K562 (cell line): ENCODE measurements at regions not wholly inside any gene's neighbourhood (a gene's known extent, or its start where the extent isn't known, plus 50 kb on each side); places are given as distances from the start of the nearest gene placed in this dataset.

Source experiments
- ATAC-seq: fragments of 200-7000 bp; cut with Tn5 transposase; 3 replicates; pipeline ENCODE4 v1.9.1; 2020; ENCODE audit warnings: moderate library complexity
- BruUV-seq: library from RNA; stranded (reverse); fragments of 400-500 nt; replicated peaks from 2 replicates; lab custom pipeline; 2021; lab: Mats Ljungman, UMichigan
- CTCF ChIA-PET: fragments of 300-600 bp; formaldehyde crosslinking; extraction: SDS; loops from one replicate; lab custom pipeline; 2021; ENCODE audit warnings: low intra/inter-chr PET ratio; lab: Yijun Ruan, JAX
- POLR2A ChIA-PET: fragments of 300-600, 350-650 bp; sonication (Branson Sonifier 250); formaldehyde crosslinking; extraction: SDS; loops from one replicate; lab custom pipeline; 2021; ENCODE audit warnings: antibody characterized with exemption, inconsistent platforms; lab: Yijun Ruan, JAX
- DNase-seq, 4 experiments: peaks; one replicate each; pipeline versions ENCODE4 v3.0.0 to v3.0.0-alpha.2; 2011 to 2018; ENCODE audit warnings: low spot score in 3 of 4, mixed read lengths in 3 of 4; ENCODE audit errors: extremely low read depth in 1 of 4
- FAIRE-seq: peaks from 2 replicates; lab custom pipeline; 2011; peaks lifted over from hg19 to GRCh38; lab: Jason Lieb, UNC
- H2AFZ ChIP-seq: 2 replicates; pipeline ENCODE4 v1.6.0; 2011; ENCODE audit warnings: low read depth, low read length, control low read depth, inconsistent platforms
- H3K27ac ChIP-seq: fragments of 200-600 bp; 3 replicates; pipeline ENCODE4 v1.8.0; 2011; ENCODE audit warnings: low read depth, mild to moderate bottlenecking, control low read depth, inconsistent platforms, low read length, moderate library complexity, mixed read lengths; ENCODE audit errors: extremely low read depth
- H3K27me3 ChIP-seq, 2 experiments: fragments of 300-600 bp in 1 of 2; 2 replicates in 1 of 2; 3 replicates in 1 of 2; pipeline versions ENCODE4 v1.6.0 to v1.8.0; 2011; ENCODE audit warnings: inconsistent platforms in 2 of 2, low read length in 2 of 2, mild to moderate bottlenecking in 1 of 2, mixed read lengths in 1 of 2, moderate library complexity in 1 of 2; ENCODE audit not compliant: control insufficient read depth in 2 of 2, insufficient read depth in 2 of 2
- H3K36me3 ChIP-seq: fragments of 300-600 bp; 3 replicates; pipeline ENCODE4 v1.8.0; 2011; ENCODE audit warnings: mild to moderate bottlenecking, low read length, inconsistent platforms; ENCODE audit not compliant: control insufficient read depth, insufficient read depth
- H3K4me1 ChIP-seq, 2 experiments: fragments of 200-600 bp in 1 of 2; replicated peaks in 1 of 2; 2 replicates in 1 of 2; 3 replicates in 1 of 2; pipeline versions ENCODE4 v1.5.1 to v1.8.0; 2011; ENCODE audit warnings: inconsistent platforms in 2 of 2, low read length in 2 of 2, mild to moderate bottlenecking in 1 of 2, mixed read lengths in 1 of 2, moderate library complexity in 1 of 2; ENCODE audit not compliant: control insufficient read depth in 2 of 2, insufficient read depth in 2 of 2
- H3K4me2 ChIP-seq: 2 replicates; pipeline ENCODE4 v1.6.1; 2011; ENCODE audit warnings: low read length, control low read depth, inconsistent platforms, mixed read lengths; ENCODE audit not compliant: insufficient read depth
- H3K4me3 ChIP-seq: fragments of 200-600 bp; sonication (generic), shearing (Covaris generic); 2 replicates; pipeline ENCODE4 v1.5.1; 2016; ENCODE audit warnings: control low read depth, inconsistent platforms
- H3K79me2 ChIP-seq: fragments of 200-600 bp; 3 replicates; pipeline ENCODE4 v1.8.0; 2011; ENCODE audit warnings: low read length, inconsistent platforms; ENCODE audit not compliant: control insufficient read depth, insufficient read depth
- H3K9ac ChIP-seq, 2 experiments: 2 replicates each; pipeline versions ENCODE4 v1.6.0 to v1.6.1; 2011; ENCODE audit warnings: low read depth in 2 of 2, low read length in 2 of 2, control low read depth in 1 of 2, inconsistent platforms in 1 of 2, mild to moderate bottlenecking in 1 of 2, mixed read lengths in 1 of 2; ENCODE audit not compliant: insufficient read depth in 1 of 2
- H3K9me1 ChIP-seq: one replicate; pipeline ENCODE4 v1.6.0; 2011; ENCODE audit warnings: inconsistent platforms, mild to moderate bottlenecking, low read length, moderate library complexity; ENCODE audit not compliant: control insufficient read depth, insufficient read depth
- H3K9me3 ChIP-seq: replicated peaks from 2 replicates; pipeline ENCODE4 v1.5.1; 2011; ENCODE audit warnings: low read depth, low read length, inconsistent platforms; ENCODE audit not compliant: control insufficient read depth, insufficient read depth
- H4K20me1 ChIP-seq: replicated peaks from 2 replicates; pipeline ENCODE4 v1.6.1; 2011; ENCODE audit warnings: low read length, inconsistent platforms, mixed read lengths; ENCODE audit not compliant: control insufficient read depth, insufficient read depth
- ARID3B ChIP-seq: fragments of 250-450 bp; sonication (Bioruptor Pico); IDR thresholded peaks from 2 replicates; pipeline ENCODE4 v1.4.0; 2020; ENCODE audit warnings: borderline replicate concordance
- ATF2 ChIP-seq: sonication (generic); formaldehyde crosslinking; IDR thresholded peaks from 2 replicates; pipeline ENCODE4 v1.8.1; 2022; ENCODE audit warnings: missing genetic modification reagents
- CCNT2 ChIP-seq: IDR thresholded peaks from 2 replicates; pipeline ENCODE4 v1.6.1; 2011; ENCODE audit warnings: borderline replicate concordance, low read depth, mild to moderate bottlenecking, moderate library complexity, mixed read lengths, low read length; ENCODE audit not compliant: insufficient read length; ENCODE audit errors: extremely low read depth
- E2F8 ChIP-seq: fragments of 450-650 bp; IDR thresholded peaks from 2 replicates; pipeline ENCODE4 v1.7.1; 2018; ENCODE audit warnings: mild to moderate bottlenecking, low read depth; ENCODE audit not compliant: partially characterized antibody
- FIP1L1 ChIP-seq: fragments of 200-400 bp; formaldehyde crosslinking; IDR thresholded peaks from 2 replicates; pipeline ENCODE4 v1.6.1; 2018; ENCODE audit warnings: mild to moderate bottlenecking, low read depth, low read length; ENCODE audit not compliant: poor library complexity, severe bottlenecking
- LARP7 ChIP-seq: fragments of 450-650 bp; IDR thresholded peaks from 2 replicates; pipeline ENCODE4 v1.6.1; 2016
- TFE3 ChIP-seq: fragments of 450-650 bp; formaldehyde crosslinking; IDR thresholded peaks from 2 replicates; pipeline ENCODE4 v1.4.0; 2020; ENCODE audit warnings: mild to moderate bottlenecking, mixed read lengths
- ZNF778 ChIP-seq: fragments of 450-650 bp; formaldehyde crosslinking; IDR thresholded peaks from 2 replicates; pipeline ENCODE4 v1.4.0; 2020; ENCODE audit warnings: mild to moderate bottlenecking, moderate library complexity
- WGBS: fragments of 100-300 bp; shearing (Covaris generic); methylation state at CpG from one replicate; pipeline ENCODE4 v1.1.6; 2016; ENCODE audit warnings: low coverage, mixed read lengths; ENCODE audit not compliant: insufficient coverage; ENCODE audit errors: missing lambda C conversion rate; 5-methylcytosine and 5-hydroxymethylcytosine counted together
- in situ Hi-C: fragments of 300-500 bp; cut with MboI; formaldehyde crosslinking; loops from 4 replicates; pipeline ENCODE4 v1.15.0; 2018; ENCODE audit warnings: inconsistent platforms, mixed read lengths
- intact Hi-C: fragments of 100-400 bp; cut with micrococcal nuclease; formaldehyde crosslinking; loops from 2 replicates; pipeline ENCODE4 v1.14.2; 2022

- H3K4me1 ChIP-seq: no peaks in the 10 kb centered on the region
- under 1% methylated on average over 9 of the region's 9 CpGs for WGBS
- H3K4me3 ChIP-seq: no peak overlapping the region
- DNase-seq (no peak), ATAC-seq (no peak), FAIRE-seq (no peak)
- ChIA-PET CTCF (no interaction called here), POLR2A (no interaction called here)
- no TSS peak for BruUV-seq
- H3K27ac ChIP-seq: no peak overlapping the region
- intact Hi-C loops (loop anchor here (10.0 kb wide), 1 partner anchor 379 kb away; no protein-coding TSS in a partner anchor), in situ Hi-C loops (no loop called here)
- no peaks in the 10 kb centered on the region for H3K27me3 ChIP-seq
- TF ChIP-seq ATF2 (CRISPR knock-in tag): no peak
- TF ChIP-seq TFE3: peak; percentile 78
- no peaks in the 10 kb centered on the region for H3K9me1 ChIP-seq
- H3K9ac ChIP-seq: no peak overlapping the region
- H3K4me2 ChIP-seq: no peak overlapping the region
- no peaks in the 10 kb centered on the region for H3K9me3 ChIP-seq
- H4K20me1 ChIP-seq: no peaks in the 10 kb centered on the region
- H3K79me2 ChIP-seq: no peaks in the 10 kb centered on the region
- no peaks in the 10 kb centered on the region for H3K36me3 ChIP-seq
- no peak overlapping the region for H2AFZ ChIP-seq
Measured at GRCh38 chr12:127685931-127686330, 581.0 kb upstream of the TMEM132C start.

GRCh38 chr12:127687181-127687580, 579.8 kb upstream of the TMEM132C start:
- CTCF ChIA-PET: no interaction called here
- no TSS peak for BruUV-seq
- 0% methylated on average over 2 of the region's 2 CpGs for WGBS
- TF ChIP-seq ZNF778 (CRISPR knock-in tag) (no peak), ARID3B (no peak), CCNT2 (no peak), E2F8 (no peak), FIP1L1 (no peak), LARP7 (no peak)

More at GRCh38 chr12:127687181-127687580, 579.8 kb upstream of the TMEM132C start:
- H3K9ac ChIP-seq: no peak overlapping the region
- FAIRE-seq: no peak
- no peaks in the 10 kb centered on the region for H3K27me3 ChIP-seq
- in situ Hi-C loops: no loop called here
- H2AFZ ChIP-seq: no peak overlapping the region
- no peaks in the 10 kb centered on the region for H3K9me3 ChIP-seq
- POLR2A ChIA-PET: no interaction called here
- ATAC-seq: no peak
- intact Hi-C loops: loop anchor here (10.0 kb wide), 1 partner anchor 378 kb away; no protein-coding TSS in a partner anchor
- no peaks in the 10 kb centered on the region for H4K20me1 ChIP-seq
- DNase-seq: no peak
- H3K27ac ChIP-seq: no peak overlapping the region
- no peak overlapping the region for H3K4me3 ChIP-seq
- no peak overlapping the region for H3K4me2 ChIP-seq
- H3K36me3 ChIP-seq: no peaks in the 10 kb centered on the region
- H3K9me1 ChIP-seq: no peaks in the 10 kb centered on the region
- H3K79me2 ChIP-seq: no peaks in the 10 kb centered on the region
- no peaks in the 10 kb centered on the region for H3K4me1 ChIP-seq
